Osteoblast (primary cell): ENCODE measurements at regions not wholly inside any gene's neighbourhood (a gene's known extent, or its start where the extent isn't known, plus 50 kb on each side); places are given as distances from the start of the nearest gene placed in this dataset.
"Not testable (repeated sequence)": the region's sequence is repeated elsewhere in the genome, so short reads cannot be mapped to it uniquely, and the experiment has no call there.

Experiments used
- DNase-seq: peaks from one replicate; pipeline ENCODE4 v3.0.0; 2011; ENCODE audit warnings: low spot score, mixed read lengths; ENCODE audit not compliant: insufficient read length; ENCODE audit errors: missing footprints
- H2AFZ ChIP-seq: 2 replicates; pipeline ENCODE4 v1.6.0; 2011; ENCODE audit warnings: mild to moderate bottlenecking, low read length
- H3K27ac ChIP-seq: 2 replicates; pipeline ENCODE4 v1.5.1; 2011; ENCODE audit warnings: mild to moderate bottlenecking, low read depth, low read length, moderate library complexity
- H3K27me3 ChIP-seq: 2 replicates; pipeline ENCODE4 v1.6.0; 2012; ENCODE audit warnings: mild to moderate bottlenecking, control low read depth, inconsistent platforms, low read length, moderate library complexity; ENCODE audit not compliant: insufficient read depth
- H3K36me3 ChIP-seq: 2 replicates; pipeline ENCODE4 v1.5.1; 2011; ENCODE audit warnings: mild to moderate bottlenecking, low read length, control low read depth, moderate library complexity; ENCODE audit not compliant: insufficient read depth
- H3K4me1 ChIP-seq: 2 replicates; pipeline ENCODE4 v1.5.1; 2011; ENCODE audit warnings: mild to moderate bottlenecking, low read length, control low read depth, moderate library complexity; ENCODE audit not compliant: insufficient read depth
- H3K4me2 ChIP-seq: 2 replicates; pipeline ENCODE4 v1.6.0; 2011; ENCODE audit warnings: mild to moderate bottlenecking, low read length; ENCODE audit not compliant: insufficient read depth
- H3K4me3 ChIP-seq: fragments of 200-600 bp; sonication (generic); 3 replicates; pipeline ENCODE4 v1.5.1; 2012; ENCODE audit warnings: mild to moderate bottlenecking, low read length, inconsistent platforms; ENCODE audit not compliant: insufficient read depth
- H3K79me2 ChIP-seq: 2 replicates; pipeline ENCODE4 v1.6.0; 2012; ENCODE audit warnings: mild to moderate bottlenecking, low read length, control low read depth, inconsistent platforms; ENCODE audit not compliant: insufficient read depth
- H3K9me3 ChIP-seq: 2 replicates; pipeline ENCODE4 v1.5.1; 2011; ENCODE audit warnings: low read depth, low read length, control low read depth
- H4K20me1 ChIP-seq: 2 replicates; pipeline ENCODE4 v1.6.0; 2012; ENCODE audit warnings: mild to moderate bottlenecking, low read length, control low read depth; ENCODE audit not compliant: insufficient read depth
- TF ChIP-seq, protein P1 (sequence below): IDR thresholded peaks from 2 replicates; pipeline ENCODE4 v1.5.1; 2011; ENCODE audit warnings: mild to moderate bottlenecking, low read depth, low read length, moderate library complexity; ENCODE audit errors: extremely low read depth

DNA sequence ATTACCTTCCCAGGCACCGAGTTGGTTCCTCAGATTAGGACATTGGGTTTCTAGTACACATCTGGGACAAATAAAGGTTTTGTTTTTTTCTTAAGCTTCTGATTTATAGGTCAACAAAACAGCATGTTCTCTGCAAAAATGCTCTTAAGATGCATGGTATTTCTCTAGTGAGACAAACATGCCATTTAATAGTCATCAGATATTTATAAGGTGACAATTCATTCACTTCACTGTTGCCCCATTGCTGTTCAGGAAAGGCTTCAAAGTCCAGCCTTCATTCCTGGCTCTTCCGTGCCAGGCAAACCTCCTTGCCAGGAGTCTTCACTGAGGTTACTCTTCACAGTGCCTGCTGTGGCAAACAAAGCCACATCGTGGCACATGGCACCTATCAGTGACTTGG is 156.3 kb upstream of the FNDC3A start:
- no peak overlapping the region for H3K27ac ChIP-seq
- DNase-seq = no peak
- no peaks in the 10 kb centered on the region for H3K79me2 ChIP-seq
- H2AFZ ChIP-seq = no peak overlapping the region
- no peaks in the 10 kb centered on the region for H3K9me3 ChIP-seq
- peaks cover 18% of the 10 kb centered on the region for H3K4me1 ChIP-seq
- H3K4me2 ChIP-seq = no peak overlapping the region
- H3K4me3 ChIP-seq = no peak overlapping the region
- no peaks in the 10 kb centered on the region for H3K27me3 ChIP-seq
- no peaks in the 10 kb centered on the region for H3K36me3 ChIP-seq
- TF ChIP-seq, protein P1, sequence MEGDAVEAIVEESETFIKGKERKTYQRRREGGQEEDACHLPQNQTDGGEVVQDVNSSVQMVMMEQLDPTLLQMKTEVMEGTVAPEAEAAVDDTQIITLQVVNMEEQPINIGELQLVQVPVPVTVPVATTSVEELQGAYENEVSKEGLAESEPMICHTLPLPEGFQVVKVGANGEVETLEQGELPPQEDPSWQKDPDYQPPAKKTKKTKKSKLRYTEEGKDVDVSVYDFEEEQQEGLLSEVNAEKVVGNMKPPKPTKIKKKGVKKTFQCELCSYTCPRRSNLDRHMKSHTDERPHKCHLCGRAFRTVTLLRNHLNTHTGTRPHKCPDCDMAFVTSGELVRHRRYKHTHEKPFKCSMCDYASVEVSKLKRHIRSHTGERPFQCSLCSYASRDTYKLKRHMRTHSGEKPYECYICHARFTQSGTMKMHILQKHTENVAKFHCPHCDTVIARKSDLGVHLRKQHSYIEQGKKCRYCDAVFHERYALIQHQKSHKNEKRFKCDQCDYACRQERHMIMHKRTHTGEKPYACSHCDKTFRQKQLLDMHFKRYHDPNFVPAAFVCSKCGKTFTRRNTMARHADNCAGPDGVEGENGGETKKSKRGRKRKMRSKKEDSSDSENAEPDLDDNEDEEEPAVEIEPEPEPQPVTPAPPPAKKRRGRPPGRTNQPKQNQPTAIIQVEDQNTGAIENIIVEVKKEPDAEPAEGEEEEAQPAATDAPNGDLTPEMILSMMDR = no peak
- H4K20me1 ChIP-seq = no peaks in the 10 kb centered on the region

DNA sequence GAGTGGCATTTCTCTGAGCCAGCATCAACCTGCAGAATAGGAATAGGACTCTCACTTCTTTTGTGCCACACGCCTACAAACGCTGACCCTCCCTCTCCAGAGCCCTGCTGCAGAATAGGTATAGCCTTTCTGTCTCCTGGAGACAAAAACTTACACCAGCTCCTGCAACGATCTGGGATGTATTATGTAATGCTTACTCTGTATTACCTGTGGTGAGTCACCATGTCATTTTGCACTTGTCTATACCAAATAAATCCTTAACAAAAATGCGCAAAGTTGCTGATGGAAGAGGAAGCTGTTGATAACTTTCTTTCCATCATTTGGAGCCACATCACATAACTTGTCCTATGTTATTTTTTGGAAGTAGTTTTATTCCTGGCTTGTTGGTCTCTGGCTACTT is 155.8 kb upstream of the FNDC3A start:
- DNase-seq = no peak
- H3K79me2 ChIP-seq = no peaks in the 10 kb centered on the region
- no peak overlapping the region for H2AFZ ChIP-seq
- no peak overlapping the region for H3K4me3 ChIP-seq
- peaks cover 18% of the 10 kb centered on the region for H3K4me1 ChIP-seq
- TF ChIP-seq, protein P1 = no peak
- no peak overlapping the region for H3K27ac ChIP-seq
- H3K9me3 ChIP-seq = no peaks in the 10 kb centered on the region
- H3K4me2 ChIP-seq = no peak overlapping the region
- H4K20me1 ChIP-seq = no peaks in the 10 kb centered on the region
- H3K36me3 ChIP-seq = no peaks in the 10 kb centered on the region
- H3K27me3 ChIP-seq = no peaks in the 10 kb centered on the region

DNA sequence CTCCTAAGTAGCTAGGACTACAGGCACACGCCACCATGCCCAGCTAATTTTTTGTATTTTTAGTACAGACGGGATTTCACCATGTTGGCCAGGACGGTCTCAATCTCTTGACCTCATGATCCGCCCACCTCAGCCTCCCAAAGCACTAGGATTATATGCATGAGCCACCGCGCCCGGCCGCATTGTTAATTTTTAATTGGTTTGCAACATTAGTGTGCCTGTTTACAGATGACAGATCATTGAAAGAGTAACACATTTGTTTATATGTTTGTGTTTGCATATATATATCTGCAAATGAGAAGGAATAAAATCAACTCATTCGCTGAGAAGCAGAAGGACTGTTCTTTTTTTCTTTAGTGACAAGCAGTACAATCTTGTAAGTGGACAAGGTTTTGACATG is 152.2 kb upstream of the FNDC3A start:
- peaks cover 15% of the 10 kb centered on the region for H3K4me1 ChIP-seq

DNA sequence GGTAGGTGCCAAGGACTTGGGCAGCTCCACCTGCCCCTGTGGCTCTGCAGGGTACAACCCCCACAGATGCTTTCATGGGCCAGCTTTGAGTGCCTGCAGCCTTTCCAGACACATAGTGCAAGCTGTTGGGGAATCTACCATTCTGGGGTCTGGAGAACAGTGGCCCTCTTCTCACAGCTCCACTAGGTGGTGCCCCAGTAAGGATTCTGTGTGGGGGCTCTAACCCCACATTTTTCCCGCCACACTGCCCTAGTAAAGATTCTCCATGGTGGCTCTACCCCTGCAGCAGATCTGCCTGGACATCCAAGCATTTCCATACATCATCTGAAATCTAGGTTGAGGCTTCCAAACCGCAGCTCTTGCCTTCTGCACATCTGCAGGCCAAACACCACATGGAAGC is 149.7 kb upstream of the FNDC3A start:
- H3K4me1 ChIP-seq = no peaks in the 10 kb centered on the region
- no peak overlapping the region for H2AFZ ChIP-seq
- no peak overlapping the region for H3K27ac ChIP-seq
- no peaks in the 10 kb centered on the region for H3K9me3 ChIP-seq
- no peaks in the 10 kb centered on the region for H4K20me1 ChIP-seq
- no peaks in the 10 kb centered on the region for H3K79me2 ChIP-seq
- H3K4me2 ChIP-seq = no peak overlapping the region
- TF ChIP-seq, protein P1 = no peak
- DNase-seq = no peak
- H3K4me3 ChIP-seq = no peak overlapping the region
- H3K36me3 ChIP-seq = no peaks in the 10 kb centered on the region
- no peaks in the 10 kb centered on the region for H3K27me3 ChIP-seq

More for the DNA sequence above, 152.2 kb upstream of the FNDC3A start:
- H2AFZ ChIP-seq, H3K36me3 ChIP-seq, H3K4me2 ChIP-seq, H3K9me3 ChIP-seq, H3K4me3 ChIP-seq, H4K20me1 ChIP-seq, H3K79me2 ChIP-seq, H3K27ac ChIP-seq, H3K27me3 ChIP-seq, DNase-seq: not testable (repeated sequence)

DNA sequence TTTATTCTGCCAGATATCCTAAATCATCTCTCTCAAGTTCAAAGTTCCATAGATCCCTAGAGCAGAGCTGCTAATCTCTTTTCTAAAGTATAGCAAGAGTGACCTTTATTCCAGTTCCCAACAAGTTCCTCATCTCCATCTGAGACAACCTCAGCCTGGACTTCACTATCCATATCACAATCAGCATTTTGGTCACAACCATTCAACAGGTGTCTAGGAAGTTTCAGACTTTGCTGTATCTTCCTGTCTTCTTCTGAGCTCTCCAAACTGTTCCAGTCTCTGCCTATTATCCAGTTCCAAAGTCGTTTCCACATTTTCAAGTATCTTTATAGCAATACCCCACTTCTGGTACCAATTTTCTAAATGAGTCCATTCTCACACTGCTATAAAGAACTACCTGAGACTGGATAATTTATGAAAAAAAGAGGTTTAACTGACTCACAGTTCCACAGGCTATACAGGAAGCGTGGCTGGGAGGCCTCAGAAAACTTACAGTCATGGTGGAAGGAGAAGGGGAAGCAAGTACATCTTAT is 148.7 kb upstream of the FNDC3A start:
- not testable (repeated sequence) for H3K27me3 ChIP-seq, H3K4me1 ChIP-seq, H3K9me3 ChIP-seq, H3K27ac ChIP-seq, H3K36me3 ChIP-seq, H3K4me3 ChIP-seq, H4K20me1 ChIP-seq, H3K79me2 ChIP-seq, DNase-seq, H3K4me2 ChIP-seq, H2AFZ ChIP-seq
